Ishikawa (cell line): ENCODE measurements at regions not wholly inside any gene's neighbourhood (a gene's known extent, or its start where the extent isn't known, plus 50 kb on each side); places are given as distances from the start of the nearest gene placed in this dataset.

Experiments
- CEBPB ChIP-seq: IDR thresholded peaks from 2 replicates; pipeline ENCODE4 v1.6.1; 2012
- CREB1 ChIP-seq: IDR thresholded peaks from 2 replicates; pipeline ENCODE4 v1.6.1; 2012; ENCODE audit warnings: low read depth
- EGR1 ChIP-seq: IDR thresholded peaks from 2 replicates; pipeline ENCODE4 v1.6.1; 2012
- EP300 ChIP-seq: IDR thresholded peaks from 2 replicates; pipeline ENCODE4 v1.6.1; 2012; ENCODE audit warnings: borderline replicate concordance
- FOXM1 ChIP-seq: IDR thresholded peaks from 2 replicates; pipeline ENCODE4 v1.6.1; 2012; ENCODE audit warnings: low read depth, borderline replicate concordance
- MAX ChIP-seq: IDR thresholded peaks from 2 replicates; pipeline ENCODE4 v1.6.1; 2012
- NFIC ChIP-seq: IDR thresholded peaks from 2 replicates; pipeline ENCODE4 v1.6.1; 2012
- RAD21 ChIP-seq: IDR thresholded peaks from 2 replicates; pipeline ENCODE4 v1.6.1; 2012; ENCODE audit warnings: low read depth
- TAF1 ChIP-seq: IDR thresholded peaks from 2 replicates; pipeline ENCODE4 v1.6.1; 2012; ENCODE audit warnings: low read depth, mild to moderate bottlenecking
- TCF12 ChIP-seq: IDR thresholded peaks from 2 replicates; pipeline ENCODE4 v1.6.1; 2012; ENCODE audit warnings: low read depth
- TEAD4 ChIP-seq: IDR thresholded peaks from 2 replicates; pipeline ENCODE4 v1.6.1; 2012
- YY1 ChIP-seq: IDR thresholded peaks from 2 replicates; pipeline ENCODE4 v1.6.1; 2012; ENCODE audit warnings: low read depth
- ZBTB7A ChIP-seq: IDR thresholded peaks from 2 replicates; pipeline ENCODE4 v1.6.1; 2012; ENCODE audit warnings: low read depth
- TF ChIP-seq, protein P1 (sequence below): IDR thresholded peaks from 2 replicates; pipeline ENCODE4 v1.6.1; 2012
- TF ChIP-seq, protein P2 (sequence below): IDR thresholded peaks from 2 replicates; pipeline ENCODE4 v1.6.1; 2012; ENCODE audit warnings: low read depth, mild to moderate bottlenecking

GRCh38 chr1:66462313-66462712 is 71.6 kb upstream of the SGIP1 start:
- no peak for TF ChIP-seq FOXM1
- TF ChIP-seq, protein P1, sequence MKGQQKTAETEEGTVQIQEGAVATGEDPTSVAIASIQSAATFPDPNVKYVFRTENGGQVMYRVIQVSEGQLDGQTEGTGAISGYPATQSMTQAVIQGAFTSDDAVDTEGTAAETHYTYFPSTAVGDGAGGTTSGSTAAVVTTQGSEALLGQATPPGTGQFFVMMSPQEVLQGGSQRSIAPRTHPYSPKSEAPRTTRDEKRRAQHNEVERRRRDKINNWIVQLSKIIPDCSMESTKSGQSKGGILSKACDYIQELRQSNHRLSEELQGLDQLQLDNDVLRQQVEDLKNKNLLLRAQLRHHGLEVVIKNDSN, result no peak
- no peak for TF ChIP-seq CEBPB

DNA sequence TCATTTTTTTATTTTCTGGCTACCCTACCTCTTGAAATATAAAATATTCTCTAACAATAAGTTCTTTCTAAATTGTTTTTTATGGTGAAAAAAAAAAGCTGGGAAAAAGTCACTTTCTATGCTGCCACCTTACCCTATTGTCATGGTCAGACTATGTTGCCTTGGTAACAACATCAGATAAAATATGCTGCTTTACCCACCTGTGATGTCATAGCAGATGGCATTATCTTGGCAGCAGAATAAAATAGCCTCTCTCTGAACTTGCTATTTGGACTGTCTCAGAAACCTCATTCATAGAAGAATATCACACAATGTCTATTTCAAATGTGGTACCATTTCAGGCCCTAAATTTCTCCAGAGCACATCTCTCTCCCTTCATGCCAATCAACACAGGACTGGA is 69.6 kb upstream of the SGIP1 start:
- TF ChIP-seq EGR1 (no peak), TEAD4 (no peak), CEBPB (no peak), TCF12 (no peak), FOXM1 (no peak), CREB1 (no peak), TAF1 (no peak), RAD21 (no peak), ZBTB7A (no peak), MAX (no peak), YY1 (no peak), EP300 (no peak), NFIC (no peak)
- TF ChIP-seq, protein P1, result no peak
- TF ChIP-seq, protein P2, sequence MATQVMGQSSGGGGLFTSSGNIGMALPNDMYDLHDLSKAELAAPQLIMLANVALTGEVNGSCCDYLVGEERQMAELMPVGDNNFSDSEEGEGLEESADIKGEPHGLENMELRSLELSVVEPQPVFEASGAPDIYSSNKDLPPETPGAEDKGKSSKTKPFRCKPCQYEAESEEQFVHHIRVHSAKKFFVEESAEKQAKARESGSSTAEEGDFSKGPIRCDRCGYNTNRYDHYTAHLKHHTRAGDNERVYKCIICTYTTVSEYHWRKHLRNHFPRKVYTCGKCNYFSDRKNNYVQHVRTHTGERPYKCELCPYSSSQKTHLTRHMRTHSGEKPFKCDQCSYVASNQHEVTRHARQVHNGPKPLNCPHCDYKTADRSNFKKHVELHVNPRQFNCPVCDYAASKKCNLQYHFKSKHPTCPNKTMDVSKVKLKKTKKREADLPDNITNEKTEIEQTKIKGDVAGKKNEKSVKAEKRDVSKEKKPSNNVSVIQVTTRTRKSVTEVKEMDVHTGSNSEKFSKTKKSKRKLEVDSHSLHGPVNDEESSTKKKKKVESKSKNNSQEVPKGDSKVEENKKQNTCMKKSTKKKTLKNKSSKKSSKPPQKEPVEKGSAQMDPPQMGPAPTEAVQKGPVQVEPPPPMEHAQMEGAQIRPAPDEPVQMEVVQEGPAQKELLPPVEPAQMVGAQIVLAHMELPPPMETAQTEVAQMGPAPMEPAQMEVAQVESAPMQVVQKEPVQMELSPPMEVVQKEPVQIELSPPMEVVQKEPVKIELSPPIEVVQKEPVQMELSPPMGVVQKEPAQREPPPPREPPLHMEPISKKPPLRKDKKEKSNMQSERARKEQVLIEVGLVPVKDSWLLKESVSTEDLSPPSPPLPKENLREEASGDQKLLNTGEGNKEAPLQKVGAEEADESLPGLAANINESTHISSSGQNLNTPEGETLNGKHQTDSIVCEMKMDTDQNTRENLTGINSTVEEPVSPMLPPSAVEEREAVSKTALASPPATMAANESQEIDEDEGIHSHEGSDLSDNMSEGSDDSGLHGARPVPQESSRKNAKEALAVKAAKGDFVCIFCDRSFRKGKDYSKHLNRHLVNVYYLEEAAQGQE, result no peak

DNA sequence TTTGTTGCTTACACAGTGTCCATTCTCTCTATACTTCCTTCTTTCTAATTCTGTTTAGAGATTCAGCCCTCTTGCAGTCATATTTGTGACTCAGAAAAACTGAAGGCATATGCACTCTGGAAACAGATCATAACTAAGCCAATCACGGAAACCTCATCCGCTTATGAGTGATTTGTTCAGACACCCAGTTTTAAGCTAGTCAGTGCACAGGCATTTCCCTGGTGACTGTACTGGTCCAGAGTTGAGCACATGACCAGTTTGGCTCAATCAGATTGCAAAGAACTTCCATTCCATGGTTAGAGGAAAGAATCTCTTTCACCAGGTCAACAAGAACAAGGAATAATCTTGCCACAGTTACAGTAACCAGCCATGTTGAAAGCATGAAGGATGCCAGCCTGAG is 69.2 kb upstream of the SGIP1 start:
- TF ChIP-seq CREB1, result no peak
- TF ChIP-seq NFIC, result no peak

DNA sequence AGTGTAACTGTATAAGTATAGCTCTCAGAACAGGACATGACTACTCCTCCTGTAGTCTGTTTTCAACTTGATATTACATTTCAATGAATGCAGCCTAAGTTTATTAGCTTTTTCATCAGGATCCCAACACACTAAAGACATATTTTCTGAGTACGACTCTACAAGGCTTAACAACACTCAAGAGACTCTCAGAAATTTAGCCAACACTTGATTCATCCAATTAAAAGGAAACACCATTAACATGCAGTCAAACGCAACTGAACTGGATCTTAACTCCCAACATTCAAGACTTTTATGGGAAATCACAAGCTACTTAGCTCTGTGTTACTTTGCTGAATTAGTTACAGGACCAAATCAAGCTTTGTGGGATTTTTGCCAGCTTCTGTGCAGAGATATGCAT is 65.2 kb upstream of the SGIP1 start:
- TF ChIP-seq CEBPB, result no peak
- no peak for TF ChIP-seq FOXM1
- TF ChIP-seq, protein P2, result no peak
- no peak for TF ChIP-seq EP300
- no peak for TF ChIP-seq TAF1
- TF ChIP-seq TCF12, result no peak
- no peak for TF ChIP-seq YY1
- TF ChIP-seq MAX, result no peak
- TF ChIP-seq NFIC, result no peak
- no peak for TF ChIP-seq EGR1
- TF ChIP-seq, protein P1, result no peak

DNA sequence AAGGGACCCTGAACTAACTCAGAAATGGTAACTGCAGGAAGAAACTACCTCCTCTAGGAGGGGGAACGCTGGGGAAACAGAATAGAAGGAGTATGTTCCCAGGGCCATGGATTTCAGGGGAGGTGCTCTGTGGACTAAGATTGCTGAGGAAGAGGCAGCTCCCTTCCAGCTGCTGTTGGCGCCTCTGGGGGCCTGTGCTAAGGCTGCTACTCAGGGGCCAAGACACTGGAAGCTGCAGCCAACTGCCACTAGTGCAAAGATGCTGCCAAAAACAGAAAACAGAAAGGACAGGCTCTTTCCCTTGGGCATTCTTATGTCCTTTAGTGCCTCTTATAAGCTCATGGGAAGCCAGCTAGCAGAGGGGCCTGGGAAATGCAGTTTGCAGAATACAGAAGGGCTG is 58.0 kb upstream of the SGIP1 start:
- no peak for TF ChIP-seq EGR1
- no peak for TF ChIP-seq CREB1
- TF ChIP-seq MAX, result no peak
- no peak for TF ChIP-seq EP300
- no peak for TF ChIP-seq ZBTB7A
- no peak for TF ChIP-seq TEAD4
- TF ChIP-seq, protein P1, result no peak
- no peak for TF ChIP-seq RAD21
- TF ChIP-seq TAF1, result no peak
- TF ChIP-seq, protein P2, result no peak
- TF ChIP-seq CEBPB, result no peak
- no peak for TF ChIP-seq YY1
- TF ChIP-seq NFIC, result no peak
- TF ChIP-seq TCF12, result no peak
- TF ChIP-seq FOXM1, result no peak
